HEK293 (cell line): ENCODE measurements at regions not wholly inside any gene's neighbourhood (a gene's known extent, or its start where the extent isn't known, plus 50 kb on each side); places are given as distances from the start of the nearest gene placed in this dataset.

Experiments used
- CTCF ChIA-PET: fragments of 350-600 bp; formaldehyde crosslinking; extraction: SDS; loops from one replicate; lab custom pipeline; 2021; ENCODE audit warnings: antibody characterized with exemption; lab: Yijun Ruan, JAX
- POLR2A ChIA-PET: fragments of 300-600 bp; formaldehyde crosslinking; extraction: SDS; loops from one replicate; lab custom pipeline; 2020; ENCODE audit warnings: antibody characterized with exemption, inconsistent platforms; lab: Yijun Ruan, JAX
- H3K27ac ChIP-seq: fragments of 200-500 bp; sonication (Bioruptor generic); 2 replicates; pipeline ENCODE4 v1.5.1; 2014; ENCODE audit warnings: low read depth, low read length, control low read depth, inconsistent platforms; ENCODE audit errors: extremely low read depth
- H3K36me3 ChIP-seq, 2 experiments: fragments of 200-500 bp in 1 of 2; sonication (Bioruptor generic) in 1 of 2; 1 replicate in 1 of 2; 2 replicates in 1 of 2; pipeline ENCODE4 v1.5.1; 2014 to 2017; ENCODE audit warnings: inconsistent platforms in 2 of 2, low read length in 2 of 2; ENCODE audit not compliant: control insufficient read depth in 2 of 2, insufficient read depth in 1 of 2
- H3K4me1 ChIP-seq: fragments of 200-500 bp; sonication (Bioruptor generic); 2 replicates; pipeline ENCODE4 v1.5.1; 2014; ENCODE audit warnings: mild to moderate bottlenecking, low read length, inconsistent platforms; ENCODE audit not compliant: control insufficient read depth, insufficient read depth
- H3K4me3 ChIP-seq: 2 replicates; pipeline ENCODE4 v1.5.1; 2011; ENCODE audit warnings: low read depth, mild to moderate bottlenecking, control low read depth, low read length, moderate library complexity
- H3K9me3 ChIP-seq: fragments of 200-500 bp; sonication (Bioruptor generic); 2 replicates; pipeline ENCODE4 v1.5.1; 2014; ENCODE audit warnings: low read depth, low read length, inconsistent platforms; ENCODE audit not compliant: control insufficient read depth, insufficient read depth
- GFI1B ChIP-seq: fragments of 450-650 bp; formaldehyde crosslinking; IDR thresholded peaks from 2 replicates; pipeline ENCODE4 v1.5.1; 2016; ENCODE audit warnings: missing biosample characterization, missing genetic modification characterization
- SETDB1 ChIP-seq: IDR thresholded peaks from one replicate; pipeline ENCODE4 v1.6.1; 2017; ENCODE audit warnings: mild to moderate bottlenecking, low read length, moderate library complexity, mixed read lengths; ENCODE audit not compliant: insufficient read length
- ZBTB17 ChIP-seq: fragments of 450-650 bp; formaldehyde crosslinking; IDR thresholded peaks from 2 replicates; pipeline ENCODE4 v1.5.1; 2016; ENCODE audit warnings: missing biosample characterization, missing genetic modification characterization
- ZEB2 ChIP-seq: fragments of 450-650 bp; formaldehyde crosslinking; IDR thresholded peaks from 2 replicates; pipeline ENCODE4 v1.5.1; 2016; ENCODE audit warnings: missing biosample characterization, missing genetic modification characterization
- ZFP37 ChIP-seq: fragments of 450-650 bp; formaldehyde crosslinking; IDR thresholded peaks from 2 replicates; pipeline ENCODE4 v1.5.1; 2016; ENCODE audit warnings: missing biosample characterization, missing genetic modification characterization
- ZNF248 ChIP-seq: fragments of 450-650 bp; formaldehyde crosslinking; IDR thresholded peaks from 2 replicates; pipeline ENCODE4 v1.5.1; 2017; ENCODE audit warnings: missing biosample characterization, missing genetic modification characterization
- ZNF521 ChIP-seq: fragments of 450-650 bp; formaldehyde crosslinking; IDR thresholded peaks from 2 replicates; pipeline ENCODE4 v1.5.1; 2017; ENCODE audit warnings: missing biosample characterization, mild to moderate bottlenecking, missing genetic modification characterization
- ZNF571 ChIP-seq: fragments of 450-650 bp; formaldehyde crosslinking; IDR thresholded peaks from 2 replicates; pipeline ENCODE4 v1.5.0; 2017; ENCODE audit warnings: missing biosample characterization, missing genetic modification characterization
- ZNF830 ChIP-seq: fragments of 450-650 bp; IDR thresholded peaks from 2 replicates; pipeline ENCODE4 v1.5.0; 2018; ENCODE audit warnings: missing biosample characterization, missing genetic modification characterization, low read depth, mild to moderate bottlenecking, moderate library complexity
- ZSCAN16 ChIP-seq: fragments of 450-650 bp; formaldehyde crosslinking; IDR thresholded peaks from 2 replicates; pipeline ENCODE4 v1.5.1; 2016; ENCODE audit warnings: missing biosample characterization, missing genetic modification characterization
- TF ChIP-seq, protein P1 (sequence below): fragments of 450-650 bp; formaldehyde crosslinking; IDR thresholded peaks from 2 replicates; pipeline ENCODE4 v1.5.1; 2017; ENCODE audit warnings: missing biosample characterization, missing genetic modification characterization
- TF ChIP-seq, protein P2 (sequence below): fragments of 450-650 bp; formaldehyde crosslinking; IDR thresholded peaks from 2 replicates; pipeline ENCODE4 v1.5.1; 2016; ENCODE audit warnings: missing biosample characterization, missing genetic modification characterization
- TF ChIP-seq, protein P3 (sequence below): fragments of 450-650 bp; formaldehyde crosslinking; IDR thresholded peaks from 2 replicates; pipeline ENCODE4 v1.5.1; 2016; ENCODE audit warnings: missing biosample characterization, missing genetic modification characterization
- TF ChIP-seq, protein P4 (sequence below): fragments of 450-650 bp; formaldehyde crosslinking; IDR thresholded peaks from 2 replicates; pipeline ENCODE4 v1.5.1; 2016; ENCODE audit warnings: missing biosample characterization, missing genetic modification characterization, borderline replicate concordance
- TF ChIP-seq, protein P5 (sequence below): fragments of 450-650 bp; formaldehyde crosslinking; IDR thresholded peaks from 2 replicates; pipeline ENCODE4 v1.5.1; 2016; ENCODE audit warnings: missing biosample characterization, missing genetic modification characterization

DNA sequence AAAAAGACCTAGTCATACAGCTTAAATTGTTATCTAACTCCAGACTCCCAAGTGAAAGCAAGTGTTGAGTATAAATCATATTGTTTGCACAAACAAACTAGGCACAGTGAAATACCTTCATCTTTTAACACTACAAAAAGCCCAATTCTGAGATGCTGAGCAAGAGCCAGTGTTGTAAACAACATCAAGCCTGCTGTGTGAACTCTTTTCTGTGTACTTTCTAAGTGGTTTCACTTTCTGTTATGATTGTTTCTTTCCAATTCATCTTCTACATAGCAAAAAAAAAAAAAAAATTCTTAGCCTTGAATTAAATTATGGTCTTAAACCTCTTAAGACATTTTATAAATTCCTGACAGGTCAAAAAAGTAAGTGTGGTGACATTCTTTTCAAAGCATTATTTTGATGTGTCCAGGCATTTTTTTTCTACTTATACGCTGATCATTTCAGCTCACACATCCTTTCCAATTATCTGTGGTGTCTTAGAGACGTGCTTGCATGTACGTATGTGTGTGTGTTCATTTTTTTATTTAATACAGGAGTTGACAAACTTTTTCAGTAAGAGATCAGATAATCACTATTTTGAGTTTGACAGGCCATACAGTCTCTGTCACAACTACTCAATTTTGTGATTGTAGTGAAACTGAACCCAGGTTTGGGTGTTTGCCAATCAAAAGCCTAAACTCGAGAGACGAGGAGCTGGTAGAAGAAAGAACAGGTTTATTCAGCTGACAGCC, 556.1 kb downstream of the CDH9 start:
- no peak overlapping the region for H3K27ac ChIP-seq
- CTCF ChIA-PET, result interaction anchor here (0.6 to 1.2 kb wide), 3 partner anchors 9 to 737 kb away, joined by 4 to 5 read pairs (median 4); no protein-coding TSS in a partner anchor
- POLR2A ChIA-PET, result no interaction called here
- H3K4me1 ChIP-seq, result no peaks in the 10 kb centered on the region
- TF ChIP-seq, protein P1, sequence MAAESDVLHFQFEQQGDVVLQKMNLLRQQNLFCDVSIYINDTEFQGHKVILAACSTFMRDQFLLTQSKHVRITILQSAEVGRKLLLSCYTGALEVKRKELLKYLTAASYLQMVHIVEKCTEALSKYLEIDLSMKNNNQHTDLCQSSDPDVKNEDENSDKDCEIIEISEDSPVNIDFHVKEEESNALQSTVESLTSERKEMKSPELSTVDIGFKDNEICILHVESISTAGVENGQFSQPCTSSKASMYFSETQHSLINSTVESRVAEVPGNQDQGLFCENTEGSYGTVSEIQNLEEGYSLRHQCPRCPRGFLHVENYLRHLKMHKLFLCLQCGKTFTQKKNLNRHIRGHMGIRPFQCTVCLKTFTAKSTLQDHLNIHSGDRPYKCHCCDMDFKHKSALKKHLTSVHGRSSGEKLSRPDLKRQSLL (tag by site-specific recombination), result no peak
- TF ChIP-seq SETDB1 (no peak), ZNF521 (no peak), ZNF830 (tag by site-specific recombination) (no peak), ZEB2 (tag by site-specific recombination) (no peak), ZNF571 (tag by site-specific recombination) (no peak)
- TF ChIP-seq, protein P2, sequence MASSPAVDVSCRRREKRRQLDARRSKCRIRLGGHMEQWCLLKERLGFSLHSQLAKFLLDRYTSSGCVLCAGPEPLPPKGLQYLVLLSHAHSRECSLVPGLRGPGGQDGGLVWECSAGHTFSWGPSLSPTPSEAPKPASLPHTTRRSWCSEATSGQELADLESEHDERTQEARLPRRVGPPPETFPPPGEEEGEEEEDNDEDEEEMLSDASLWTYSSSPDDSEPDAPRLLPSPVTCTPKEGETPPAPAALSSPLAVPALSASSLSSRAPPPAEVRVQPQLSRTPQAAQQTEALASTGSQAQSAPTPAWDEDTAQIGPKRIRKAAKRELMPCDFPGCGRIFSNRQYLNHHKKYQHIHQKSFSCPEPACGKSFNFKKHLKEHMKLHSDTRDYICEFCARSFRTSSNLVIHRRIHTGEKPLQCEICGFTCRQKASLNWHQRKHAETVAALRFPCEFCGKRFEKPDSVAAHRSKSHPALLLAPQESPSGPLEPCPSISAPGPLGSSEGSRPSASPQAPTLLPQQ, result no peak
- no peak overlapping the region for H3K4me3 ChIP-seq
- no peaks in the 10 kb centered on the region for H3K36me3 ChIP-seq
- H3K9me3 ChIP-seq, result no peaks in the 10 kb centered on the region

DNA sequence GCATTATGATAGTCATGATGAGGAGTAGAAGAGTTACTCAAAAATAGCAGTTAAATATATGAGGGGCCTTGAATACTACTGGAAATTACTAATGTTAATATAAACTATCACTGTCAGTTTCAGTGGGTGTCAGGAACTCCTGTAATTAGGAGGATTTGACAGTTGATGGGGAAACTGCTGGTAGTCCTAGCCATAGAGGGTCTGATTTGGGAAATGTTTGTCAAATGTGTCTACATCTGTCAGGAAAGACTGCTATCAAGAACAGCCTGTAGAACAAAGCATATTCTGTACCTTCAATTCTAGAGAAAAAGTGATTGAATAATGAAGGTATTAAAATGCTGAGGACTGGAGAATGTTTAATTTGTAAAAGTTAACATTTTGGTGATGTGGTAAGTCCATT, 567.9 kb downstream of the CDH9 start:
- H3K4me3 ChIP-seq, result no peak overlapping the region
- no peak for TF ChIP-seq GFI1B (tag by site-specific recombination)
- TF ChIP-seq, protein P3, sequence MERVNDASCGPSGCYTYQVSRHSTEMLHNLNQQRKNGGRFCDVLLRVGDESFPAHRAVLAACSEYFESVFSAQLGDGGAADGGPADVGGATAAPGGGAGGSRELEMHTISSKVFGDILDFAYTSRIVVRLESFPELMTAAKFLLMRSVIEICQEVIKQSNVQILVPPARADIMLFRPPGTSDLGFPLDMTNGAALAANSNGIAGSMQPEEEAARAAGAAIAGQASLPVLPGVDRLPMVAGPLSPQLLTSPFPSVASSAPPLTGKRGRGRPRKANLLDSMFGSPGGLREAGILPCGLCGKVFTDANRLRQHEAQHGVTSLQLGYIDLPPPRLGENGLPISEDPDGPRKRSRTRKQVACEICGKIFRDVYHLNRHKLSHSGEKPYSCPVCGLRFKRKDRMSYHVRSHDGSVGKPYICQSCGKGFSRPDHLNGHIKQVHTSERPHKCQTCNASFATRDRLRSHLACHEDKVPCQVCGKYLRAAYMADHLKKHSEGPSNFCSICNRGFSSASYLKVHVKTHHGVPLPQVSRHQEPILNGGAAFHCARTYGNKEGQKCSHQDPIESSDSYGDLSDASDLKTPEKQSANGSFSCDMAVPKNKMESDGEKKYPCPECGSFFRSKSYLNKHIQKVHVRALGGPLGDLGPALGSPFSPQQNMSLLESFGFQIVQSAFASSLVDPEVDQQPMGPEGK (tag by site-specific recombination), result no peak
- TF ChIP-seq ZBTB17, result no peak
- TF ChIP-seq ZNF248 (tag by site-specific recombination), result no peak
- TF ChIP-seq, protein P4, sequence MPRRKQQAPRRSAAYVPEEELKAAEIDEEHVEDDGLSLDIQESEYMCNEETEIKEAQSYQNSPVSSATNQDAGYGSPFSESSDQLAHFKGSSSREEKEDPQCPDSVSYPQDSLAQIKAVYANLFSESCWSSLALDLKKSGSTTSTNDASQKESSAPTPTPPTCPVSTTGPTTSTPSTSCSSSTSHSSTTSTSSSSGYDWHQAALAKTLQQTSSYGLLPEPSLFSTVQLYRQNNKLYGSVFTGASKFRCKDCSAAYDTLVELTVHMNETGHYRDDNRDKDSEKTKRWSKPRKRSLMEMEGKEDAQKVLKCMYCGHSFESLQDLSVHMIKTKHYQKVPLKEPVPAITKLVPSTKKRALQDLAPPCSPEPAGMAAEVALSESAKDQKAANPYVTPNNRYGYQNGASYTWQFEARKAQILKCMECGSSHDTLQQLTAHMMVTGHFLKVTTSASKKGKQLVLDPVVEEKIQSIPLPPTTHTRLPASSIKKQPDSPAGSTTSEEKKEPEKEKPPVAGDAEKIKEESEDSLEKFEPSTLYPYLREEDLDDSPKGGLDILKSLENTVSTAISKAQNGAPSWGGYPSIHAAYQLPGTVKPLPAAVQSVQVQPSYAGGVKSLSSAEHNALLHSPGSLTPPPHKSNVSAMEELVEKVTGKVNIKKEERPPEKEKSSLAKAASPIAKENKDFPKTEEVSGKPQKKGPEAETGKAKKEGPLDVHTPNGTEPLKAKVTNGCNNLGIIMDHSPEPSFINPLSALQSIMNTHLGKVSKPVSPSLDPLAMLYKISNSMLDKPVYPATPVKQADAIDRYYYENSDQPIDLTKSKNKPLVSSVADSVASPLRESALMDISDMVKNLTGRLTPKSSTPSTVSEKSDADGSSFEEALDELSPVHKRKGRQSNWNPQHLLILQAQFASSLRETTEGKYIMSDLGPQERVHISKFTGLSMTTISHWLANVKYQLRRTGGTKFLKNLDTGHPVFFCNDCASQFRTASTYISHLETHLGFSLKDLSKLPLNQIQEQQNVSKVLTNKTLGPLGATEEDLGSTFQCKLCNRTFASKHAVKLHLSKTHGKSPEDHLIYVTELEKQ (tag by site-specific recombination), result no peak
- TF ChIP-seq, protein P5, sequence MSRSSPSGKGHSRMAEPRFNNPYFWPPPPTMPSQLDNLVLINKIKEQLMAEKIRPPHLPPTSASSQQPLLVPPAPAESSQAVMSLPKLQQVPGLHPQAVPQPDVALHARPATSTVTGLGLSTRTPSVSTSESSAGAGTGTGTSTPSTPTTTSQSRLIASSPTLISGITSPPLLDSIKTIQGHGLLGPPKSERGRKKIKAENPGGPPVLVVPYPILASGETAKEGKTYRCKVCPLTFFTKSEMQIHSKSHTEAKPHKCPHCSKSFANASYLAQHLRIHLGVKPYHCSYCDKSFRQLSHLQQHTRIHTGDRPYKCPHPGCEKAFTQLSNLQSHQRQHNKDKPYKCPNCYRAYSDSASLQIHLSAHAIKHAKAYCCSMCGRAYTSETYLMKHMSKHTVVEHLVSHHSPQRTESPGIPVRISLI (tag by site-specific recombination), result no peak
- TF ChIP-seq ZSCAN16 (tag by site-specific recombination), result no peak
- no peak for TF ChIP-seq ZFP37 (tag by site-specific recombination)
- POLR2A ChIA-PET, result no interaction called here
- H3K36me3 ChIP-seq, result no peaks in the 10 kb centered on the region
- no peak overlapping the region for H3K27ac ChIP-seq
- no peaks in the 10 kb centered on the region for H3K4me1 ChIP-seq
- CTCF ChIA-PET, result no interaction called here
- no peaks in the 10 kb centered on the region for H3K9me3 ChIP-seq
